ENCODE measurements at regions not wholly inside any gene's neighbourhood (a gene's known extent, or its start where the extent isn't known, plus 50 kb on each side); places are given as distances from the start of the nearest gene placed in this dataset.

DNA sequence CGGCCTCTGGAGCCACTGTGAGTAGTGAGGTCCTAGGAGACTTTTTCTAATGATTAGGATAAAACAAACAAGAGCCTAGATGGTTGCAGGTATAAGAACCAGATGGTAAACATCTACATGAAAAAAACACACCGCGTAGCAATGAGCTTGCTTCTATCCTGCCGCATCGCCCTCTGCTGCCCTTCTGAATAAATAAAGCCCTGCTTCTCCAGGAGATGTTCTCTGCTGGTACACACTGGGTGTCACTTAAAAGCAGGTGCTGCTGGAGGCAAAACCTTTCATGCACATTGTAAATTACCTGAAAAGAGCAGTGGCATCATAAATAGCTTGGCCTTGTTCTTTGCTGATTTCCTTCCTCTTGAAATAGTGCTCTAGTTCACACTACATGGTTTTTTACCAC is 164.4 kb upstream of the TOPAZ1 start:
- H3K4me3 ChIP-seq (ENCODE audit: control insufficient read depth, low read depth, low read length): no peak overlapping the region
- DNase-seq (ENCODE audit: low read depth): no peak
- TF ChIP-seq CTCF (conservative IDR thresholded peaks at IDR 0.05; ENCODE audit: control insufficient read depth, insufficient read depth, low read depth, low read length): peak; percentile 19

- no peak overlapping the region for H3K4me3 ChIP-seq (ENCODE audit: control insufficient read depth, low read depth, low read length)
- no peak for TF ChIP-seq CTCF (conservative IDR thresholded peaks at IDR 0.05; ENCODE audit: control insufficient read depth, insufficient read depth, low read depth, low read length)
- no peak for DNase-seq (ENCODE audit: low read depth)
These were observed 162.8 kb upstream of the TOPAZ1 start for GRCh38 chr3:44078863-44079262.

DNA sequence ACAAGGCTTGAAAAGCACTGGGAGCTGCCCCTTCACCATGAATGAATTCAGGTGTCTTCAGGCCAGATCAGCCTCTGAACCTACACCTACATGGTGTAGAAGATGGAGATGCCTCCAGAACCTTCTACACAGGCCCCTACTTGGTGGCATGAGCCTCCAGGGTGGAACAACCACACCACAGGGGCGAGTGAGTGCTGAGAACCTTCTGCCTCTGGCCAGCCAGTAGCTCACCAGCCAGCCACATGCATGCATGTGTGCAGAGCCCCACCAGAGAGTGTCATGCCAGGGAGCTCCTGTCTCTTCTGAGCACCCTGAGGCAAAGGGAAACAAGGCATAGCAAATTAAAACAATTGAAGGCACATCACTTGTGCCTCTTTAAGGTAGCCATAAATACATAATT is 161.8 kb upstream of the TOPAZ1 start:
- DNase-seq (ENCODE audit: low read depth): no peak
- H3K4me3 ChIP-seq (ENCODE audit: control insufficient read depth, low read depth, low read length): no peak overlapping the region
- TF ChIP-seq CTCF (conservative IDR thresholded peaks at IDR 0.05; ENCODE audit: control insufficient read depth, insufficient read depth, low read depth, low read length): no peak

- DNase-seq (ENCODE audit: low read depth): no peak
- no peak for TF ChIP-seq CTCF (conservative IDR thresholded peaks at IDR 0.05; ENCODE audit: control insufficient read depth, insufficient read depth, low read depth, low read length)
- no peak overlapping the region for H3K4me3 ChIP-seq (ENCODE audit: control insufficient read depth, low read depth, low read length)
These were observed 161.1 kb upstream of the TOPAZ1 start for GRCh38 chr3:44080474-44081072.

DNA sequence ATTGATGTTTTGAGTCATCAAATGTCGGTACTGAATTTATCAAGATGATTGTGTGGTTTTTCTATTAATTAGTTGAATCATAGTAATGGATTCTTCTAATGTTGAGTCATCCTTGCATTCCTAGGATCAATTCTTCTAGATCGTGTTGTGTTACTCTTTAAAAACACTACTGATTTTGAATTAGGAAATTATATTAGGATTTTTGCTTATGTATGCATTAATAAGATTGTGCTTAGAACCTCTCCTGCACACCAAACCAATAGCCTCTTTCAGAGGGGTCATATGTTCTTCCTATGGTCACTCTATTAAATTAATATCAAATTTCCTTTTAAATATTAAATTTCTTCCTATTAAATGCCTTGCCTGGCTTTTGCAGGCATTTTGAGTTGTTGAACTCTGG is 151.7 kb upstream of the TOPAZ1 start:
- DNase-seq (ENCODE audit: low read depth): peak; percentile 29
- no peak overlapping the region for H3K4me3 ChIP-seq (ENCODE audit: control insufficient read depth, low read depth, low read length)
- no peak for TF ChIP-seq CTCF (conservative IDR thresholded peaks at IDR 0.05; ENCODE audit: control insufficient read depth, insufficient read depth, low read depth, low read length)

GRCh38 chr3:44092497-44092896 is 149.2 kb upstream of the TOPAZ1 start:
- H3K4me3 ChIP-seq (ENCODE audit: control insufficient read depth, low read depth, low read length): no peak overlapping the region
- no peak for DNase-seq (ENCODE audit: low read depth)
- TF ChIP-seq CTCF (conservative IDR thresholded peaks at IDR 0.05; ENCODE audit: control insufficient read depth, insufficient read depth, low read depth, low read length): no peak

DNA sequence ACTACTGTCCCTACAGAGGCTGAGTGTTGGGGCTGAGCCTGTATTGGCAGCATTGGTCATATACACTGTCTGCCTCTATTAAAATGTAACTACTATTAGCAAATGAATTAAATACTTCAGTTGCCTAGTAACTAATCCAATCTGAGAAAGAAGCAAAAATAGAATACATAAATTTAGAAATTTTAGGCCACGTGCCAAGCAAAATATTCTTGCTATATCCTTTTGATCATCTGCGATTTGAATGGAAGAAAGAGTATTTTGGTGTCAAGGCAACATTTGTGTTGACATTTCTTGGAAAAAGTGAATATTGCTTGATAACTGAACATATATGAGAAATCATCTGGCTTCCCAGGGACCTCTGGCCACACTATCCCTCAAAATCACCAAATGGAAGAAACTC is 148.2 kb upstream of the TOPAZ1 start:
- TF ChIP-seq CTCF (conservative IDR thresholded peaks at IDR 0.05; ENCODE audit: control insufficient read depth, insufficient read depth, low read depth, low read length): no peak
- H3K4me3 ChIP-seq (ENCODE audit: control insufficient read depth, low read depth, low read length): no peak overlapping the region
- no peak for DNase-seq (ENCODE audit: low read depth)
